ENCODE measurements at regions not wholly inside any gene's neighbourhood (a gene's known extent, or its start where the extent isn't known, plus 50 kb on each side); places are given as distances from the start of the nearest gene placed in this dataset.

- TF ChIP-seq CTCF (conservative IDR thresholded peaks at IDR 0.05) (no peak), ZFX (IDR thresholded peaks at IDR 0.05) (no peak)
Observed at GRCh38 chr2:11072550-11072949, 82.7 kb upstream of the SLC66A3 start.

DNA sequence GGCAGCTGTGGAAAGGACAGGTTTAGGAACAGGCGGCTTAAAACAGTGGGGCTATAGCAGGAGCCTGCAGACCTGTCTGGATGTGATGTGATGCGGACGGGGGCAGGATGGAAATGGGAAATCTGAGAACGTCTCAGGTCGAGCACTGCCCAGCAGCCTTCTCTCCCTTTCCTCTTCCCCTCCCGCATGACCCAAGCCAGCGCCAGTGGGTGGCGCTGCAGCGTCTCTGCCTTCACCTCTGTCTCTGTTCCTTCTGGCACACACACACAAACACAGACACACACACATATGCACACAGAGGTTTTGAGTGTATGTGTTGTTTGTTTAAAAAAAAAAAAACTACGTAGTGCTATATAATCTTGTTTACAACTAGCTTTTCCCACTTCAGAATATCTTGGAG is 82.0 kb upstream of the SLC66A3 start:
- no peak for TF ChIP-seq ZFX (IDR thresholded peaks at IDR 0.05)
- peak; percentile 71 for TF ChIP-seq CTCF (conservative IDR thresholded peaks at IDR 0.05)
- no peak overlapping the region for H3K27ac ChIP-seq

More at GRCh38 chr2:11072550-11072949, 82.7 kb upstream of the SLC66A3 start:
- no peak overlapping the region for H3K27ac ChIP-seq

DNA sequence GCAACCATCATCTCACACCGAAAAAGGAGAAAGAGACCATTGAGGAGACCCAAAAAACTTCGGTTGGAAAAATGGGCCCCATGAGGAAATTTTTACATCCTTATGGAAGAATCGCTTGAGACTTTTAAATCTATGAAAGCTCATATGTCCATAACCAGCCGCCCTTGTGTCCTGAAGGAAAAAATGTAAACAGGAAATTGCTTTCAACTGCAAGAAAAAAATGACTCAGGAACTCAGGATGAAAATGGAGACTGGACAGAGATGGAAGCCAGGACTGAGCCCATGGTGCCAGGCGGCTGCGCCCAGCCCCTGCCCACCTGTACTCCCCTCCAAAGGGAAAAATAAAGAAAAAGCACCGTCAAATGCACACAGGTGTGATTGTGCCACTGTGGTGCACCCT is 81.5 kb upstream of the SLC66A3 start:
- no peak overlapping the region for H3K27ac ChIP-seq
- TF ChIP-seq ZFX (IDR thresholded peaks at IDR 0.05) (no peak), CTCF (conservative IDR thresholded peaks at IDR 0.05) (no peak)

GRCh38 chr2:11074246-11074820 is 80.9 kb upstream of the SLC66A3 start:
- no peak overlapping the region for H3K27ac ChIP-seq

DNA sequence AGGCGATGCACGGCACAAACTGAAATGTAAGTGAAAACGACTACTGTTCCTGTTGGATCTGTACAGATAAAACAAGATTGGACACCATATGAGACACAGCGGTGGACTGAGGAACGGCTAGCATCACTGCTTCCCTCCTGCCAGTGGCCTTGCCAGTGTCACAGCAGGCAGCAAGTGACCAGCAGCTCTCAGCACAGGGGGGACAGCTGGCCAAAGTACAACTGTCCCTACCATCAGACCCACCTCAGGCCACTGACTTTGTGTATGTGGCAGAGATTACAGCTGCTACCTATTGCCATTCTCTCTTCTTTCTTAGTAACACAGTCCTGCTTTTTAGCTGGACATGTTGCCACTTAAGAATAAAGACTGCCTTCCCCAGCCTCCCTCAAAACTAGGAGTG is 80.0 kb upstream of the SLC66A3 start:
- TF ChIP-seq CTCF (conservative IDR thresholded peaks at IDR 0.05) = no peak
- no peak for TF ChIP-seq ZFX (IDR thresholded peaks at IDR 0.05)
- H3K27ac ChIP-seq = no peak overlapping the region

More at GRCh38 chr2:11074246-11074820, 80.9 kb upstream of the SLC66A3 start:
- TF ChIP-seq ZFX (IDR thresholded peaks at IDR 0.05) (no peak), CTCF (conservative IDR thresholded peaks at IDR 0.05) (no peak)

DNA sequence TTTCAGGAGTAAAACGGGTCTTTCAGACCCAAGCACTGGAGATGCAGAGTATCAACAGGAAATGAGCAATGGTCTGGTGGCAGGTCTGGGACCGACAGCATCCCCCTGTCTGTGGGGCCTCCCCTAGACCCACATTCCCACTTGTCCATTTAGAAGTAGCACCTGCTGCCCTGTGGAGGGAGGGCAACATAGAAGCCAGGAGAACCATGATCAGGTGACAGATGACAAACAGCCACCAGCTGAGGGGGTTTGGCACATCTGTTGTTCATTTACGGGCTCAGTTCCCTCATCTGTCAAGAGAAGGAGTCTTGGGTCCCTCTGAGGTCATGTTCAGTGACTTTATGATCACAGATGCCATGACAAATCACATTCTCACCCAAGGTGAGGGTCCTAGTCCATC is 77.9 kb upstream of the SLC66A3 start:
- TF ChIP-seq CTCF (conservative IDR thresholded peaks at IDR 0.05) (no peak), ZFX (IDR thresholded peaks at IDR 0.05) (no peak)

GRCh38 chr2:11079136-11079824 is 76.0 kb upstream of the SLC66A3 start:
- H3K27ac ChIP-seq = no peak overlapping the region
- no peak for TF ChIP-seq CTCF (conservative IDR thresholded peaks at IDR 0.05)
- no peak for TF ChIP-seq ZFX (IDR thresholded peaks at IDR 0.05)

More for the DNA sequence above, 77.9 kb upstream of the SLC66A3 start:
- no peak overlapping the region for H3K27ac ChIP-seq

All from C4-2B (cell line).